HepG2 (cell line): ENCODE measurements at regions not wholly inside any gene's neighbourhood (a gene's known extent, or its start where the extent isn't known, plus 50 kb on each side); places are given as distances from the start of the nearest gene placed in this dataset.

Experiments used
- ATAC-seq: fragments of 200-7000 bp; cut with Tn5 transposase; 3 replicates; pipeline ENCODE4 v1.9.1; 2020; ENCODE audit warnings: mild to moderate bottlenecking, moderate library complexity
- BruUV-seq: library from RNA; stranded (reverse); fragments of 400-500 nt; replicated peaks from 2 replicates; lab custom pipeline; 2021; lab: Mats Ljungman, UMichigan
- CTCF ChIA-PET: fragments of 300-600 bp; formaldehyde crosslinking; extraction: SDS; loops from one replicate; lab custom pipeline; 2021; ENCODE audit warnings: low total read pairs, inconsistent platforms, low intra/inter-chr PET ratio; lab: Yijun Ruan, JAX
- POLR2A ChIA-PET: fragments of 350-600 bp; sonication (Branson Sonifier 250); formaldehyde crosslinking; loops from one replicate; lab custom pipeline; 2020; ENCODE audit warnings: antibody characterized with exemption, inconsistent platforms; lab: Yijun Ruan, JAX
- DNase-seq: peaks from one replicate; pipeline ENCODE4 v3.0.0-alpha.2; 2015; ENCODE audit warnings: low spot score
- FAIRE-seq: peaks from 3 replicates; lab custom pipeline; 2011; peaks lifted over from hg19 to GRCh38; lab: Jason Lieb, UNC
- H2AFZ ChIP-seq: one replicate; pipeline ENCODE4 v1.6.1; 2011; ENCODE audit warnings: low read length, inconsistent platforms
- H3K27ac ChIP-seq: fragments of 300-600 bp; 3 replicates; pipeline ENCODE4 v1.8.0; 2011; ENCODE audit warnings: mixed run types, mild to moderate bottlenecking, mixed read lengths, low read length, inconsistent platforms; ENCODE audit not compliant: insufficient read depth; ENCODE audit errors: extremely low read length
- H3K27me3 ChIP-seq, 2 experiments: fragments of 200-600 bp in 1 of 2; 2 replicates in 1 of 2; 3 replicates in 1 of 2; pipeline versions ENCODE4 v1.6.0 to v1.8.0; 2011; ENCODE audit warnings: low read length in 2 of 2, mild to moderate bottlenecking in 2 of 2, moderate library complexity in 2 of 2, inconsistent platforms in 1 of 2; ENCODE audit not compliant: insufficient read depth in 2 of 2, control insufficient read depth in 1 of 2
- H3K36me3 ChIP-seq, 2 experiments: fragments of 200-600 bp in 1 of 2; replicated peaks in 1 of 2; 2 replicates in 1 of 2; 3 replicates in 1 of 2; pipeline versions ENCODE4 v1.5.1 to v1.8.0; 2011; ENCODE audit warnings: low read length in 2 of 2, inconsistent platforms in 1 of 2; ENCODE audit not compliant: insufficient read depth in 2 of 2, control insufficient read depth in 1 of 2
- H3K4me1 ChIP-seq: 2 replicates; pipeline ENCODE4 v1.5.1; 2012; ENCODE audit warnings: low read length, inconsistent platforms; ENCODE audit not compliant: insufficient read depth
- H3K4me2 ChIP-seq: 2 replicates; pipeline ENCODE4 v1.6.0; 2011; ENCODE audit warnings: low read depth, low read length, inconsistent platforms
- H3K4me3 ChIP-seq, 3 experiments: fragments of 200-600 bp in 1 of 3; sonication (generic), shearing (Covaris generic) in 1 of 3; replicated peaks in 1 of 3; 2 replicates each; pipeline ENCODE4 v1.5.1; 2011 to 2016; ENCODE audit warnings: low read length in 3 of 3, inconsistent platforms in 2 of 3, low read depth in 2 of 3, mild to moderate bottlenecking in 2 of 3, control low read depth in 1 of 3, mixed read lengths in 1 of 3; ENCODE audit not compliant: insufficient read depth in 1 of 3
- H3K79me2 ChIP-seq: one replicate; pipeline ENCODE4 v1.6.1; 2011; ENCODE audit warnings: low read length, inconsistent platforms; ENCODE audit not compliant: insufficient read depth
- H3K9ac ChIP-seq: 2 replicates; pipeline ENCODE4 v1.6.0; 2011; ENCODE audit warnings: mild to moderate bottlenecking, low read depth, low read length, inconsistent platforms; ENCODE audit not compliant: insufficient read depth
- H3K9me3 ChIP-seq: 2 replicates; pipeline ENCODE4 v1.5.1; 2012; ENCODE audit warnings: mild to moderate bottlenecking, low read length
- H4K20me1 ChIP-seq: 2 replicates; pipeline ENCODE4 v1.6.0; 2011; ENCODE audit warnings: inconsistent platforms, mild to moderate bottlenecking, low read length, moderate library complexity; ENCODE audit not compliant: insufficient read depth
- ARNT2 ChIP-seq: sonication (generic); formaldehyde crosslinking; IDR thresholded peaks from 2 replicates; pipeline ENCODE4 v1.8.0; 2022; ENCODE audit warnings: mild to moderate bottlenecking, low read depth, missing genetic modification reagents, moderate library complexity
- ATF7-NPFF ChIP-seq: sonication (generic); formaldehyde crosslinking; IDR thresholded peaks from 2 replicates; pipeline ENCODE4 v1.8.1; 2023; ENCODE audit warnings: mild to moderate bottlenecking, low read depth, missing genetic modification reagents, moderate library complexity
- CEBPG ChIP-seq: IDR thresholded peaks from 2 replicates; pipeline ENCODE4 v1.6.1; 2016
- CREB1 ChIP-seq, 2 experiments: fragments of 450-650 bp in 1 of 2; IDR thresholded peaks; 2 replicates each; pipeline ENCODE4 v1.6.1; 2016 to 2017; ENCODE audit warnings: control low read depth in 1 of 2, mild to moderate bottlenecking in 1 of 2, missing compliant biosample characterization in 1 of 2, missing genetic modification characterization in 1 of 2
- HOXA9 ChIP-seq: sonication (generic); formaldehyde crosslinking; IDR thresholded peaks from 2 replicates; pipeline ENCODE4 v1.8.1; 2022; ENCODE audit warnings: missing genetic modification reagents, mild to moderate bottlenecking, moderate library complexity, borderline replicate concordance
- MAFF ChIP-seq: IDR thresholded peaks from 2 replicates; pipeline ENCODE4 v1.6.1; 2011; ENCODE audit warnings: low read depth, low read length, improper control_type of control experiment
- NFE2 ChIP-seq: sonication (generic); formaldehyde crosslinking; IDR thresholded peaks from 2 replicates; pipeline ENCODE4 v1.4.0; 2020; ENCODE audit warnings: missing genetic modification reagents
- PAXIP1 ChIP-seq: sonication (generic); formaldehyde crosslinking; conservative IDR thresholded peaks from 2 replicates; pipeline ENCODE4 v1.4.0; 2020; ENCODE audit warnings: mild to moderate bottlenecking, missing genetic modification reagents, moderate library complexity
- SIX4 ChIP-seq: sonication (generic); formaldehyde crosslinking; IDR thresholded peaks from 2 replicates; pipeline ENCODE4 v1.4.0; 2020; ENCODE audit warnings: missing genetic modification reagents
- SOX5 ChIP-seq: IDR thresholded peaks from 2 replicates; pipeline ENCODE4 v1.6.1; 2016; ENCODE audit warnings: borderline replicate concordance
- ZNF317 ChIP-seq: sonication (generic); formaldehyde crosslinking; IDR thresholded peaks from 2 replicates; pipeline ENCODE4 v1.5.0; 2020; ENCODE audit warnings: mild to moderate bottlenecking, missing genetic modification reagents
- ZNF691 ChIP-seq: sonication (generic); formaldehyde crosslinking; IDR thresholded peaks from 2 replicates; pipeline ENCODE4 v1.4.0; 2020; ENCODE audit warnings: missing genetic modification reagents, low read depth, mild to moderate bottlenecking, borderline replicate concordance
- WGBS: methylation state at CpG from one replicate; pipeline ENCODE4 v1.1.6; 2017; ENCODE audit warnings: low lambda C conversion rate; 5-methylcytosine and 5-hydroxymethylcytosine counted together
- in situ Hi-C: cut with HindIII; loops from 2 replicates; pipeline ENCODE4 v1.10.0; 2017; ENCODE audit warnings: low pct_unique_long_range_greater_than_20kb; ENCODE audit not compliant: extremely low pct_ligation_motif_present
- intact Hi-C: fragments of 100-400 bp; cut with micrococcal nuclease; formaldehyde crosslinking; loops from one replicate; pipeline ENCODE4 v1.10.0; 2022; ENCODE audit not compliant: unreplicated experiment

DNA sequence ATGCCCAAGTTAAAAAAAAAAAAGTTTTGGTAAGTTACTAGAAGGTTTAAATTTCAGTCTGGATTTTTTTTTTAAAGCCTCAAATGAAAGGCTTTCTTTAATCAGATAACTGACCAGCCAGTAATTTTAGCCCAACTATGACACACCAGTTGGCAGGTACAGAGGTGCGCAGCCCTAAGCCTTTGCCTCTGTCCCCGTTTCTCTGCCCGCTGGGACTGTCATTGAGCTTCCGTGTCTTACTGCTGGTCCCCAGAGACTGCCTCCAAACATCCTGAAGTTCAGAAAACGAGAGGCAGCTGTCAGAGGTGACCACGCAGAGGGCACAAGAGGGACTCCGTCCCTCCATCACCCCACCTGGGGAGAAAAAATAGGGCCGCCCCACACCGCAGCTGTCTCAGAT lies 118.2 kb downstream of the RPS12 start:
- Histone ChIP-seq H2AFZ (no peak overlapping the region), H3K79me2 (no peaks in the 10 kb centered on the region), H3K9ac (no peak overlapping the region), H3K9me3 (no peaks in the 10 kb centered on the region), H3K27ac (no peak overlapping the region), H3K4me3 (no peak overlapping the region), H3K4me2 (no peak overlapping the region), H3K4me1 (no peaks in the 10 kb centered on the region), H3K36me3 (no peaks in the 10 kb centered on the region), H4K20me1 (no peaks in the 10 kb centered on the region), H3K27me3 (peaks cover 0 to 10% of the 10 kb centered on the region in 2 experiments; a peak in 2 of 5 replicates)
- DNase-seq = no peak
- in situ Hi-C loops (no loop called here), intact Hi-C loops (no loop called here)
- 36% methylated on average over 9 of the region's 9 CpGs for WGBS
- FAIRE-seq = no peak
- TF ChIP-seq SOX5 (CRISPR knock-in tag) = no peak
- no peak for TF ChIP-seq CEBPG (CRISPR knock-in tag)
- no peak for TF ChIP-seq ZNF691 (CRISPR knock-in tag)
- no peak for TF ChIP-seq HOXA9 (CRISPR knock-in tag)
- no peak for TF ChIP-seq SIX4
- TF ChIP-seq ARNT2 (CRISPR knock-in tag) = no peak
- TF ChIP-seq NFE2 (CRISPR knock-in tag) = no peak
- no peak for TF ChIP-seq ATF7-NPFF (CRISPR knock-in tag)
- TF ChIP-seq MAFF = no peak
- no peak for TF ChIP-seq ZNF317 (CRISPR knock-in tag)
- BruUV-seq = no TSS peak
- CTCF ChIA-PET = no interaction called here
- no peak for ATAC-seq
- POLR2A ChIA-PET = no interaction called here

DNA sequence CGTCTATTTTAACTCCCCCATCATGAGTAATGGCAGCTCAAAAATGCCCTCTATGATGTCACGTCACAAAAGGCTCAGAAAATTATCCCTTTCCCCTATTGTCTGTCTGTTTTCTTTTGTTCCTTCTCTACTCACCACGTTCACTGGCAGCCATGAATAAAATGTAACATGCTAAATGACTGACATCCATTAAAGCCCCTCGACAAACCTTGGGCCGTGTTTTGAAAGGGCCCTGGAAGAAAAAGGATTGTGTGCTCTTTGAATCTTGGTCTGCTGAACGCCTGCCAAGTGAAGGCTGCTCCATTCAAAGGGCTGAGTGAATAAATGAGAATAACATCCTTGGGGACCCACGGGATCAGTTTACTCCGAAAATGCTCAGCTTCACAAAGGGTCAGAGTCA lies 118.7 kb downstream of the RPS12 start:
- ChIA-PET POLR2A (no interaction called here), CTCF (no interaction called here)
- no peak for DNase-seq
- no TSS peak for BruUV-seq
- no peak overlapping the region for H3K9ac ChIP-seq
- H3K36me3 ChIP-seq = no peaks in the 10 kb centered on the region
- H3K79me2 ChIP-seq = no peaks in the 10 kb centered on the region
- no peak for ATAC-seq
- intact Hi-C loops (no loop called here), in situ Hi-C loops (no loop called here)
- WGBS = 6% methylated on average over 8 of the region's 8 CpGs
- H3K4me3 ChIP-seq = no peak overlapping the region
- peaks cover 0 to 10% of the 10 kb centered on the region in 2 experiments; a peak in 2 of 5 replicates for H3K27me3 ChIP-seq
- no peaks in the 10 kb centered on the region for H3K9me3 ChIP-seq
- H3K4me1 ChIP-seq = no peaks in the 10 kb centered on the region
- FAIRE-seq = no peak
- no peaks in the 10 kb centered on the region for H4K20me1 ChIP-seq
- no peak overlapping the region for H3K27ac ChIP-seq
- H3K4me2 ChIP-seq = no peak overlapping the region
- no peak overlapping the region for H2AFZ ChIP-seq
- TF ChIP-seq CREB1 (IDR thresholded peaks at IDR 0.05) (peak; percentile 73), CREB1 (CRISPR knock-in tag; IDR thresholded peaks at IDR 0.05) (no peak), PAXIP1 (no peak)
